GM18870 (cell line): ENCODE measurements at regions not wholly inside any gene's neighbourhood (a gene's known extent, or its start where the extent isn't known, plus 50 kb on each side); places are given as distances from the start of the nearest gene placed in this dataset.

Experiments used
- ATAC-seq: cut with Tn5 transposase; IDR thresholded peaks from one replicate; pipeline ENCODE4 v1.9.1; 2021; ENCODE audit warnings: moderate library complexity; ENCODE audit not compliant: unreplicated experiment

DNA sequence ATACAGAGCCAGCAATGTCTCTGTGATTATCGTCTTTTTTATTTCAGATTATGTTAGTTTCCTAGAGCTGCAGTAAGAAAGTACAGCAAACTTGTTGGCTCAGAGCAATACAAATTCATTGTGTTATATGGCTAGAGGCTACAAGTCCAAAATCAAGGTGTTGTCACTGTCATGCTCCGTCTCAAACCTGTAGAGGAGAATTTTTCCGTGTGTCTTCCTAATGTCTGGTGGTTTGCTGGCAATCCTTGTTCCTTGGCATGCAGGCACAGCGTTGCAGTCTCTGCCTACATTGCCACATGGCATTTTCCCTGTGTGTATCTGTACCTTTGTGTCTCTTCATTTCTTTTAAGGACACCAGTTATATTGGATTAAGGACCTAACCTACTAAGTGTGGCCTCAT lies 244.4 kb downstream of the LRRIQ3 start:
- ATAC-seq = no peak

GRCh38 chr1:73953186-73953585 lies 244.8 kb downstream of the LRRIQ3 start:
- no peak for ATAC-seq

DNA sequence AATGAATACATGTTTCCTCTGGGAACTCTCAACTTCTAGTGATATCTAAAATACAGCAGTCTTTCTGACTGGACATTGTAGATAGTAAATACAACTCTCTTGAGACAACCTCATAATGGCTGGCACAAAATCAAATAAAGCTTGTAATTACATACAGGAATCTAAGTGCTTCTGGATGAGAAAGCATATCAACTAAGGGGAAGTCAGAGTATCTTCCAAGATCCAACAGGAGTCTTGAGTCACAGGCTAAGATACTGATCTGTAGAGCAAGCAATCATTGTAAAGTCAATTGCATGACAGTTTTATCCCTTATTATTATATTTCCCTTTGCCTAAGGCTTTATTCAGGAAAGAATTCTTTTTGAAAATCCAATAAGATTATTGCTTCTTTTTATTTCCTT lies 249.9 kb downstream of the LRRIQ3 start:
- no peak for ATAC-seq

- ATAC-seq = peak; percentile 66
Observed at GRCh38 chr1:73947009-73947408, 251.0 kb downstream of the LRRIQ3 start.

GRCh38 chr1:73943270-73943669 lies 254.7 kb downstream of the LRRIQ3 start:
- ATAC-seq = no peak

DNA sequence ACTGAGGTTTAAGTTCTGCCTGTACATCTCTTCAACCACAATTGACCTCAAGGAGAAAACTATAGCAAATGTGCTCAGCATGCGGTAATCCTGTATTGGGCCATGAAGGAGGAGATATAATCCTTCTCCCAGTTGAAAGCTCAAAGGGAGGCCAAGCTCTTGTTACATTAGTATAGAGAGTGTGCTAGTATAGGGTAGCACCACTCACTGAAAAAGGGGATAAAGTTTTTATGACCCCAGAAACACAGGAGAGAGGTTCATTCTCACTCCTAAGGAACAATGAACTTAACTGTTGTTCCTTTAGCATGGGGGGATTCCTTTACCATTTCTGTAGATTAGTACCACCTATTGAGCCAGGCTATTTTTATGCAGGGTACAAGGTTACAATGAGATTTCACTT lies 267.7 kb downstream of the LRRIQ3 start:
- no peak for ATAC-seq

DNA sequence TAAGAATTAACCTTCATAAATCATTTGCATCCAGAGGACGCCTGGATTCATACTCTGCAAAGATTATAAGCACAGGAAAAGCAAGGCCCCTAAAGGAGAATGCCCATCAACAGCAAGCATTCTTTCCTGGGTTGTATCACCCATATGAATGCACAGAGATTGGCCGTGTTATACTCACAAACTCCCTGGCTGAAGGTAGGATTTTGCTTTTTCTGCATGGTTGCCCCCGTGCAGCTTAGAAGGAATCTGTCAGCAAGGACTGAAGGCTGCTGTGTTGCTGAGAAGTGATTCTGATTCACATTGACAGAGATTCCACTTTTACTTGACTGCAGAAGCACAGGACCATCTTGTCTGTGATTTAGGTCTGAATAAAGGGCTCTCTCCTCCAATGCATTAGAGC lies 283.0 kb downstream of the LRRIQ3 start:
- ATAC-seq = no peak

DNA sequence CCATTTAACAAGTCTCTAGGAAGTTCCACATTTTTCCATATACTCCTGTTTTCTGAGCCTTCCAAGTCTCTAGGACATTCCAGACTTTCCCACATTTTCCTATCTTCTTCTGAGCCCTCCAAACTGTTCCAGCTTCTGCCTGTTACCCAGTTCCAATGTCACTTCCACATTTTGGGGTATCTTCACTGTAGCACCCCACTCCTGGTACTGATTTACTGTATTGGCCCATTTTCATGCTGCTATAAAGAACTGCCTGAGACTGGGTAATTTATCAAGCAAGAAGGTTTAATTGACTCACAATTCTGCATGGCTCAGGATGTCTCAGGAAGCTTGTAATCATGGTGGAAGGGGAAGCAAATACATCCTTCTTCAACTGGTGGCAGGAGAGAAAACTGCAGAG lies 285.0 kb downstream of the LRRIQ3 start:
- no peak for ATAC-seq

DNA sequence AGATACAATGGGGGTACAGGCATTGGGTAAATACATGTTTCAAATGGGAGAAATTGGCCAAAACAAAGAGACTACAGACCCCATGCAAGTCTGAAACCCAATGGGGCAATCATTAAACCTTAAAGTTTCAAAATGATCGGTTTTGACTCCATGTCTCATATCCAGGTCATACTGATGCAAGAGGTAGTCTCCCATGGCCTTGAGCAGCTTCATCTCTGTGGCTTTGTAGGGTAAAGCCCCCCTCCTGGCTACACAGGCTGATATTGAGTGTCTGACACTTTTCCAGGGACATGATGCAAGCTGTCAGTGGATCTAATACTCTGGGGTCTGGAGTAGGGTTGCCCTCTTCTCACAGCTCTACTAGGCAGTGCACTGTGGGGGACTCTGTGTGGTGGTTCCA lies 286.1 kb downstream of the LRRIQ3 start:
- ATAC-seq = no peak

GRCh38 chr1:73910466-73910865 lies 287.5 kb downstream of the LRRIQ3 start:
- ATAC-seq = peak; percentile 50

DNA sequence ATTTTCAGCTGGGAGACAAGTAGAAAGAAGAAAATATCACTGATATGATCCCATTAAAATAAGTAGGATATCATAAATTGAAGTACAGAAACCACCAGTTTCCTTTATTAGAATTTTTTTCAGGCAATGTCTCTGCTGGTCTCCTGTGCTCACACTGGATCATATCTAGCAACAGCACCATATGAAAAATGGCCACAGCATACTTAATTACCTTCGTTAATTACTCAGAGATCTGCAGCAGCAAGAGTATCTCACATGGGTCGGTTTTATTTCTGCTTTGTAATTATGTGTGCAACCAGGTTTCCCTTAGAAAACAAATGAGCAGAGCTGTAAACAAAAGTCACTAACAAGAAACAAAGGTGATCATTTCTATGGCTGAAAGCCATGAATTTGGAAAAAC lies 287.9 kb downstream of the LRRIQ3 start:
- ATAC-seq = peak; percentile 6

GRCh38 chr1:73909043-73909562 lies 288.9 kb downstream of the LRRIQ3 start:
- no peak for ATAC-seq

- no peak for ATAC-seq
Observed at GRCh38 chr1:73907051-73907450, 290.9 kb downstream of the LRRIQ3 start.

DNA sequence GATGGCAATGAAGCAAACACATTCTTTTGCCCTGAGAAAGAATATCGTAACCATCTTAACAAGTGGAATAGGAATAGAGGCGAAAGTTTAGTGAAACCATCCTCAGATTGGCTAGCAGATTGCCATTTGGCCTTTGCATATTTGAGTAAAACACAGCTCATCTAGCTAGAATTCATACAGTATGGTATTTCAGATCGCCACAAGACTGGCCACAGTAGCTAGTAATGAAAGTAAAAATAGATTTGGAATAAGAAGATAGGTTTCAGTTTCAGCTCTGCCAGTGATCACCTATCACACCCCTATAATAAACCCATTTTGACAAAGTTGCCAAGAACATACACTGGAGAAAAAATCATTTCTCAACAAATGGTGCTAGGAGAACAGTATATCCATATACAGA lies 294.9 kb downstream of the LRRIQ3 start:
- peak; percentile 66 for ATAC-seq

DNA sequence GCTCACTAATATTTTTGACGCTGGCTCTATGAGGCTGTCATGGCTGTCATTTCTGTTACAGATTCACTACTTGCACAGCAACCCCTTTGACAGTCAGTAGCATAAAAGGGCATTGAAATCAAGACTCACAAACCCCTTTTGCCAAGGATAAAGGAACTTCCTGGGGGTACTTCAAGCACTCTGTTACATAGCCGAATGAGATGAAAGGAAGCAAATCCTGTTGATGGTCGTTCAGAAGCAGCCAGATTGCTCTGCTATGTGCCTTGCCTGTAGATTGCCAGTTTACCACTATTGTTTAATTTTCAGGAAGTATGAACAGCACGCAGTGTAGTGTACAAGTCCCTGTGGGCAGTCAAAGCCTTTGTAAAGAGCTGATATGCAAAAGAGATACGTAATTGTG lies 296.2 kb downstream of the LRRIQ3 start:
- ATAC-seq = no peak

DNA sequence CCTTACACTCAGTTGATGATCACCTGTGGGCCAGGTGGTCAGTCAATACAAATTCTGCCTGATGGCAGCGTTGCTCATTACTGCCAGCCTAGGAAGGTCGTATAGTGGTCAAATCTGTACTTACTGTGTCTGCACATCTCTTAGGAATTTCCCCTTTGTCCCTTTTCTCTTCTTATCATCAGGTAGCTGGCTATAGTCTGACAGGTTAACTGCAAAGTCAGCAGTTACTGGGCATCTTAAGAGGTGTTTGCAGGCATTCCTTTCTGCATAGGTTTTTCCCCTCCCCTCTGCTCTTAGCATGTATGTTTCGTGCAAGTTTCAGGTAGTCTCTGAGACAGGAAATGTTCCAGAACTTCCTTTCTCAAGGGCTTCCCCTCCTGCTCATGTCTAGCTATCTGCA lies 298.7 kb downstream of the LRRIQ3 start:
- ATAC-seq = peak; percentile 31

- no peak for ATAC-seq
Observed at GRCh38 chr1:73898540-73898939, 299.4 kb downstream of the LRRIQ3 start.

GRCh38 chr1:73887412-73887811 lies 310.6 kb downstream of the LRRIQ3 start:
- no peak for ATAC-seq

DNA sequence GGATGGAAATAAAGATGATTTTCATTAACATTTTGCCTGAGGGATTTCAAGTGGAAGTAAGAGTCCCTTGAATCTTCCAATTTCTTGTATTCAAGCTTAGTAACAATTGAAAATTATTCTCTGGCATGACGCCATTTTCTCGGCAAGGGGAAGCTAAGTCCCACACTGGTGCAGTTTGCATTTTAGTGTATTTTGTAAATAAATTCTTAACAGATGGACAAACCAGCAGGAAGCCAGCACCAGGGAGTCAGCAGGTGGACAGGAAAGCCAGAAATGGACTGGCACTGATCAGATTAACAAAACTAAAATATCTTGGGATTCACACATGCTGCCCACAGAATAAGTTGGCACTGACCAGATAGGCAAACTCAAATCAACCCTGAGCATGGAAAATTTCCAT lies 311.3 kb downstream of the LRRIQ3 start:
- ATAC-seq = no peak

DNA sequence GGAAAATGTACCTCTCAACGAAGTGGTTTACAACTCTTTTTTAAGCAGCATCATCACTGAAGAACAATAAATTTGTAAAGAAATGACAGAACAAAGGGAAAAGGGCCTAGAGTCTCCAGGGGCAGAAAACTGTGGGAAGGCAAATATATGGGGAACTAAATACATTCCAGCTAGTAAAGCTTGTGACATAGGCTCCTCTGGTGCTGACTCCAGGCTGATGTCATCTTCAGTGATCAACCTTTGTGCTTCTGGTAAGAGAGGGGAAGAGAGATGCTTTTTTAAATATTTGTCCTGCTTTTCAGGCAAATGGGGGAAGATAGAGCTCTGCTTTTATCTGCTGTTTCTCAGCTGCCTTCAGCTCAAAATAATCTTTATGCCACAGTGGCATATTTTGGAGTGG lies 323.2 kb downstream of the LRRIQ3 start:
- no peak for ATAC-seq

DNA sequence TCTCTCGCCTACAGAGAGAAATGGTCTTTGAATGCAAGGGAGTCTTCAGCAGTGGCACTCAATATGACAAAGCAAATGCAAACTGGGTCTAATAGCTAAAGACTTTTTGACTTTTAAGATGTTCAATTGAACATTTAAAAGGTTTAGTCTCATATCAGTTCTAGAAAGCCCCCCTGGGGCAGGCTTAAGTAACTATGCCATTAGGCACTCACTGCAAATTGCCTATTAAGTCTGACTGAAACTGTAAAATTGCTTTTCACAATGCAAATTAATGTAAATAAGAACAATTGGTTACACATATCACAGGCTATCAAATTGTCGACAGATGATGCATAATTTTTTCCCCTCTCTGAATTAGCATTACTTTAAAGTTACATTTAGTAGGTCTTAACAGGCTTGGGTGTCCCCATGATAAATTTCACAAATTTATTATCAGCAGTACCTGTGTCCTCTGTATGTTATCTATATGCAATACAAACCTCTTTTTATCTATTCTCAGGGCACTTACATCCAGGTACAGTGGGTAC lies 329.1 kb downstream of the LRRIQ3 start:
- no peak for ATAC-seq

GRCh38 chr1:73862355-73862754 lies 335.6 kb downstream of the LRRIQ3 start:
- ATAC-seq = no peak

DNA sequence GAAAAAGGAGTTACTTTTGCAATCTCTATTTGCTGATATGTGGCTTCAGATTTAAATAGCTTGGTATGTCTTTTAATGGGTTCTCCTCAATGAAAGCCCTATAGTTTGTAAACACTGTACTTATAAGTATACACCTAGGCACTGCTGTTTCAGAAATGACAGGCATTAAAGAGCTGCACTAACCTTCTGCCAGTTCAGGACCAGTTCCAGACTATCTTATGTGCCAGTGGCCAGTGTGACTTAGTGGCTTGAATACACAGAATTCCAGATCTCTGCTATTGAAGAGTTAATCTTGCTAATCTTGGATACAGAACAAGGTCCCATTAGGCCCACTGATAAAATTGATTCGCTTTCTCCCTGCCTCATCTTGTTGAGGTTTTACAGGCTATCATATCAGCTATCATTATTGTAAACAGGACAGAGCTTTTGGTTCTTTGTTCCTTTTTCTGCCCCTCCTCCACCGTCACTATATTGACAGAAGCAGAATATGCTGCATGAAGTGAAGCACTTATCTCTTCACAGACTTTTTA lies 337.5 kb downstream of the LRRIQ3 start:
- ATAC-seq = no peak
